Endodermal cell (in vitro differentiated cells): ENCODE measurements at regions not wholly inside any gene's neighbourhood (a gene's known extent, or its start where the extent isn't known, plus 50 kb on each side); places are given as distances from the start of the nearest gene placed in this dataset.

ENCODE experiments used
- DNase-seq: peaks from one replicate; pipeline ENCODE4 v3.0.0-alpha.2; 2017
- H3K27ac ChIP-seq: 2 replicates; pipeline ENCODE4 v1.5.1; 2013; ENCODE audit warnings: mild to moderate bottlenecking, low read depth, low read length, moderate library complexity
- H3K27me3 ChIP-seq: 2 replicates; pipeline ENCODE4 v1.6.1; 2013; ENCODE audit warnings: mild to moderate bottlenecking, low read length, moderate library complexity; ENCODE audit not compliant: insufficient read depth, control insufficient read depth, poor library complexity, severe bottlenecking
- H3K36me3 ChIP-seq: 2 replicates; pipeline ENCODE4 v1.7.0; 2013; ENCODE audit warnings: mild to moderate bottlenecking, low read length, moderate library complexity; ENCODE audit not compliant: control insufficient read depth, insufficient read depth
- H3K4me1 ChIP-seq: one replicate; pipeline ENCODE4 v1.7.0; 2013; ENCODE audit warnings: low read length; ENCODE audit not compliant: control insufficient read depth, insufficient read depth
- H3K4me3 ChIP-seq: 2 replicates; pipeline ENCODE4 v1.5.1; 2013; ENCODE audit warnings: mild to moderate bottlenecking, low read length, moderate library complexity
- H3K9ac ChIP-seq: 2 replicates; pipeline ENCODE4 v1.6.1; 2013; ENCODE audit warnings: mild to moderate bottlenecking, low read length, moderate library complexity; ENCODE audit not compliant: poor library complexity, severe bottlenecking; ENCODE audit errors: extremely low read depth
- H3K9me3 ChIP-seq: 2 replicates; pipeline ENCODE4 v1.6.1; 2013; ENCODE audit warnings: mild to moderate bottlenecking, low read length, moderate library complexity; ENCODE audit not compliant: control insufficient read depth
- H3K27ac Mint-ChIP-seq: 2 replicates; pipeline ENCODE4 v1.8.0; 2020; ENCODE audit warnings: mixed read lengths
- H3K27me3 Mint-ChIP-seq: 2 replicates; pipeline ENCODE4 v1.8.0; 2021; ENCODE audit warnings: mild to moderate bottlenecking, mixed read lengths; ENCODE audit not compliant: insufficient read depth
- H3K36me3 Mint-ChIP-seq: 2 replicates; pipeline ENCODE4 v1.8.0; 2020; ENCODE audit warnings: low read depth, mixed read lengths
- H3K4me1 Mint-ChIP-seq: 2 replicates; pipeline ENCODE4 v1.8.0; 2020; ENCODE audit warnings: mixed read lengths
- H3K4me3 Mint-ChIP-seq: 2 replicates; pipeline ENCODE4 v1.8.0; 2020; ENCODE audit warnings: mild to moderate bottlenecking, moderate library complexity, mixed read lengths
- H3K9me3 Mint-ChIP-seq: 2 replicates; pipeline ENCODE4 v1.8.0; 2020; ENCODE audit warnings: mild to moderate bottlenecking, mixed read lengths
- WGBS, 2 experiments: methylation state at CpG; one replicate each; pipeline versions ENCODE4 v1.1.5 to v1.1.7; 2013; ENCODE audit warnings: missing lambda C conversion rate in 2 of 2, mixed read lengths in 1 of 2; ENCODE audit not compliant: insufficient coverage in 1 of 2, insufficient read length in 1 of 2; 5-methylcytosine and 5-hydroxymethylcytosine counted together
- TF ChIP-seq, protein P1 (sequence below): fragments of 200-600 bp; sonication (generic); conservative IDR thresholded peaks from 2 replicates; pipeline ENCODE4 v1.5.0; 2021; ENCODE audit warnings: antibody characterized with exemption, mild to moderate bottlenecking

GRCh38 chr13:84946192-84946591, 853.0 kb downstream of the SLITRK6 start:
- Mint-ChIP-seq H3K36me3 (no peaks in the 10 kb centered on the region), H3K4me3 (no peak overlapping the region), H3K4me1 (no peaks in the 10 kb centered on the region), H3K27ac (no peak overlapping the region), H3K27me3 (no peaks in the 10 kb centered on the region), H3K9me3 (peaks cover 6% of the 10 kb centered on the region)
- H3K27ac ChIP-seq = no peak overlapping the region
- H3K4me1 ChIP-seq = no peaks in the 10 kb centered on the region
- no peak overlapping the region for H3K4me3 ChIP-seq
- DNase-seq = no peak
- no peaks in the 10 kb centered on the region for H3K9me3 ChIP-seq
- H3K9ac ChIP-seq = no peak overlapping the region
- no peaks in the 10 kb centered on the region for H3K36me3 ChIP-seq
- no peaks in the 10 kb centered on the region for H3K27me3 ChIP-seq
- TF ChIP-seq, protein P1, sequence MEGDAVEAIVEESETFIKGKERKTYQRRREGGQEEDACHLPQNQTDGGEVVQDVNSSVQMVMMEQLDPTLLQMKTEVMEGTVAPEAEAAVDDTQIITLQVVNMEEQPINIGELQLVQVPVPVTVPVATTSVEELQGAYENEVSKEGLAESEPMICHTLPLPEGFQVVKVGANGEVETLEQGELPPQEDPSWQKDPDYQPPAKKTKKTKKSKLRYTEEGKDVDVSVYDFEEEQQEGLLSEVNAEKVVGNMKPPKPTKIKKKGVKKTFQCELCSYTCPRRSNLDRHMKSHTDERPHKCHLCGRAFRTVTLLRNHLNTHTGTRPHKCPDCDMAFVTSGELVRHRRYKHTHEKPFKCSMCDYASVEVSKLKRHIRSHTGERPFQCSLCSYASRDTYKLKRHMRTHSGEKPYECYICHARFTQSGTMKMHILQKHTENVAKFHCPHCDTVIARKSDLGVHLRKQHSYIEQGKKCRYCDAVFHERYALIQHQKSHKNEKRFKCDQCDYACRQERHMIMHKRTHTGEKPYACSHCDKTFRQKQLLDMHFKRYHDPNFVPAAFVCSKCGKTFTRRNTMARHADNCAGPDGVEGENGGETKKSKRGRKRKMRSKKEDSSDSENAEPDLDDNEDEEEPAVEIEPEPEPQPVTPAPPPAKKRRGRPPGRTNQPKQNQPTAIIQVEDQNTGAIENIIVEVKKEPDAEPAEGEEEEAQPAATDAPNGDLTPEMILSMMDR = no peak
- no CpG with 5 or more reads among the region's 2 CpGs for WGBS, 2 experiments

DNA sequence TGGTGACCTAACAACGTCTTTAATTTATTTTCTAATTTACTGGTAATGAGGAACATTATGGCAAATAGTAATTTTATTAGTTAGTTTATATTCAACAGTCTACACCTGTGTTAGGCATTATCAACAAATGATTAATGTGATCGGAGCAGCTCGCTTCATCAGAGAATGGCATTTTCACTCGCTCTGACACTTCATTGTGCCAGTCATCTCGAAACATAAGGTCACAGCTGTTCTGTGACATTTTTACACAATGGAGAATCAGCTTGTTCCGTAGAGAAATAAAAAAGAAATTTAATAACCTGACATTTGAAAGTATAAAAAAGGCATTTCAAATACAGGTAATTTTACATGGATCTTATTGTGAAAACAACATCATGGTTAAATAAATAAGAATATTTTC, 858.4 kb downstream of the SLITRK6 start:
- H3K4me1 ChIP-seq = no peaks in the 10 kb centered on the region
- no peak overlapping the region for H3K9ac ChIP-seq
- no peak overlapping the region for H3K27ac Mint-ChIP-seq
- H3K9me3 ChIP-seq = no peaks in the 10 kb centered on the region
- no peak overlapping the region for H3K4me3 ChIP-seq
- H3K27me3 Mint-ChIP-seq = no peaks in the 10 kb centered on the region
- H3K27ac ChIP-seq = no peak overlapping the region
- DNase-seq = no peak
- no peaks in the 10 kb centered on the region for H3K36me3 Mint-ChIP-seq
- no peaks in the 10 kb centered on the region for H3K36me3 ChIP-seq
- H3K9me3 Mint-ChIP-seq = peaks cover 2% of the 10 kb centered on the region
- TF ChIP-seq, protein P1 = no peak
- 86 to 87% methylated on average over 4 to 5 of the region's 6 CpGs for WGBS, 2 experiments
- no peaks in the 10 kb centered on the region for H3K4me1 Mint-ChIP-seq
- H3K27me3 ChIP-seq = no peaks in the 10 kb centered on the region
- H3K4me3 Mint-ChIP-seq = no peak overlapping the region

- H3K27ac ChIP-seq = no peak overlapping the region
- H3K9ac ChIP-seq = no peak overlapping the region
- H3K4me3 ChIP-seq = no peak overlapping the region
- H3K36me3 ChIP-seq = no peaks in the 10 kb centered on the region
- no peaks in the 10 kb centered on the region for H3K9me3 ChIP-seq
- H3K27me3 ChIP-seq = no peaks in the 10 kb centered on the region
- H3K9me3 Mint-ChIP-seq = peaks cover 2% of the 10 kb centered on the region
- 97 to 98% methylated on average over 5 to 6 of the region's 6 CpGs for WGBS, 2 experiments
- no peak overlapping the region for H3K4me3 Mint-ChIP-seq
- no peaks in the 10 kb centered on the region for H3K36me3 Mint-ChIP-seq
- no peaks in the 10 kb centered on the region for H3K4me1 ChIP-seq
- H3K27me3 Mint-ChIP-seq = no peaks in the 10 kb centered on the region
- H3K4me1 Mint-ChIP-seq = no peaks in the 10 kb centered on the region
- DNase-seq = no peak
- no peak overlapping the region for H3K27ac Mint-ChIP-seq
- TF ChIP-seq, protein P1 = no peak
Observed at GRCh38 chr13:84940167-84940566, 859.1 kb downstream of the SLITRK6 start.
